ENCODE measurements at regions not wholly inside any gene's neighbourhood (a gene's known extent, or its start where the extent isn't known, plus 50 kb on each side); places are given as distances from the start of the nearest gene placed in this dataset.
"Not testable (repeated sequence)": the region's sequence is repeated elsewhere in the genome, so short reads cannot be mapped to it uniquely, and the experiment has no call there.

GRCh38 chr3:115409596-115409995 lies 213.7 kb upstream of the GAP43 start:
- Mint-ChIP-seq H3K27ac (no peak overlapping the region), H3K4me3 (no peak overlapping the region), H3K27me3 (no peaks in the 10 kb centered on the region), H3K9me3 (no peaks in the 10 kb centered on the region), H3K36me3 (ENCODE audit: low read depth) (no peaks in the 10 kb centered on the region), H3K4me1 (no peaks in the 10 kb centered on the region)
- ATAC-seq (replicated peaks) = no peak

- H3K36me3 Mint-ChIP-seq (ENCODE audit: low read depth); H3K27ac Mint-ChIP-seq; H3K9me3 Mint-ChIP-seq; ATAC-seq (replicated peaks); H3K4me3 Mint-ChIP-seq; H3K4me1 Mint-ChIP-seq; H3K27me3 Mint-ChIP-seq: not testable (repeated sequence)
These were observed 208.7 kb upstream of the GAP43 start for GRCh38 chr3:115414610-115415009.

GRCh38 chr3:115415246-115415996 lies 207.9 kb upstream of the GAP43 start:
- ATAC-seq (replicated peaks) = no peak
- Mint-ChIP-seq H3K4me3 (no peak overlapping the region), H3K4me1 (peaks cover 10% of the 10 kb centered on the region), H3K27me3 (no peaks in the 10 kb centered on the region), H3K9me3 (no peaks in the 10 kb centered on the region), H3K36me3 (ENCODE audit: low read depth) (no peaks in the 10 kb centered on the region), H3K27ac (no peak overlapping the region)

GRCh38 chr3:115418583-115418982 lies 204.7 kb upstream of the GAP43 start:
- H3K36me3 Mint-ChIP-seq (ENCODE audit: low read depth) = no peaks in the 10 kb centered on the region
- H3K27ac Mint-ChIP-seq = peak overlapping the region; percentile 16
- ATAC-seq (replicated peaks) = peak; percentile 23
- peaks cover 10% of the 10 kb centered on the region for H3K4me1 Mint-ChIP-seq
- no peaks in the 10 kb centered on the region for H3K9me3 Mint-ChIP-seq
- no peaks in the 10 kb centered on the region for H3K27me3 Mint-ChIP-seq
- no peak overlapping the region for H3K4me3 Mint-ChIP-seq

GRCh38 chr3:115420086-115420485 lies 203.2 kb upstream of the GAP43 start:
- peaks cover 10% of the 10 kb centered on the region for H3K4me1 Mint-ChIP-seq
- no peak overlapping the region for H3K4me3 Mint-ChIP-seq
- H3K27me3 Mint-ChIP-seq = no peaks in the 10 kb centered on the region
- H3K9me3 Mint-ChIP-seq = no peaks in the 10 kb centered on the region
- no peak overlapping the region for H3K27ac Mint-ChIP-seq
- ATAC-seq (replicated peaks) = no peak
- no peaks in the 10 kb centered on the region for H3K36me3 Mint-ChIP-seq (ENCODE audit: low read depth)

GRCh38 chr3:115423170-115423569 lies 200.1 kb upstream of the GAP43 start:
- H3K4me3 Mint-ChIP-seq = no peak overlapping the region
- no peaks in the 10 kb centered on the region for H3K27me3 Mint-ChIP-seq
- H3K4me1 Mint-ChIP-seq = peaks cover 10% of the 10 kb centered on the region
- peaks cover 3% of the 10 kb centered on the region for H3K9me3 Mint-ChIP-seq
- no peak overlapping the region for H3K27ac Mint-ChIP-seq
- ATAC-seq (replicated peaks) = no peak
- H3K36me3 Mint-ChIP-seq (ENCODE audit: low read depth) = no peaks in the 10 kb centered on the region

- Mint-ChIP-seq H3K36me3 (ENCODE audit: low read depth) (no peaks in the 10 kb centered on the region), H3K4me3 (no peak overlapping the region), H3K4me1 (no peaks in the 10 kb centered on the region), H3K9me3 (peaks cover 3% of the 10 kb centered on the region), H3K27me3 (no peaks in the 10 kb centered on the region), H3K27ac (no peak overlapping the region)
- ATAC-seq (replicated peaks) = no peak
These were observed 194.5 kb upstream of the GAP43 start for GRCh38 chr3:115428841-115429240.

- Mint-ChIP-seq H3K36me3 (ENCODE audit: low read depth) (no peaks in the 10 kb centered on the region), H3K9me3 (no peaks in the 10 kb centered on the region), H3K27ac (no peak overlapping the region), H3K4me1 (no peaks in the 10 kb centered on the region), H3K27me3 (no peaks in the 10 kb centered on the region), H3K4me3 (no peak overlapping the region)
- ATAC-seq (replicated peaks) = peak; percentile 34
These were observed 186.5 kb upstream of the GAP43 start for GRCh38 chr3:115436767-115437301.

- no peak for ATAC-seq (replicated peaks)
- H3K27ac Mint-ChIP-seq = no peak overlapping the region
- H3K4me3 Mint-ChIP-seq = no peak overlapping the region
- no peaks in the 10 kb centered on the region for H3K36me3 Mint-ChIP-seq (ENCODE audit: low read depth)
- no peaks in the 10 kb centered on the region for H3K4me1 Mint-ChIP-seq
- no peaks in the 10 kb centered on the region for H3K27me3 Mint-ChIP-seq
- no peaks in the 10 kb centered on the region for H3K9me3 Mint-ChIP-seq
These were observed 184.5 kb upstream of the GAP43 start for GRCh38 chr3:115438799-115439198.

GRCh38 chr3:115445559-115445958 lies 177.8 kb upstream of the GAP43 start:
- Mint-ChIP-seq H3K4me1 (no peaks in the 10 kb centered on the region), H3K27me3 (no peaks in the 10 kb centered on the region), H3K27ac (no peak overlapping the region), H3K4me3 (no peak overlapping the region), H3K9me3 (no peaks in the 10 kb centered on the region), H3K36me3 (ENCODE audit: low read depth) (no peaks in the 10 kb centered on the region)
- no peak for ATAC-seq (replicated peaks)

- Mint-ChIP-seq H3K27ac (no peak overlapping the region), H3K27me3 (no peaks in the 10 kb centered on the region), H3K9me3 (no peaks in the 10 kb centered on the region), H3K4me3 (no peak overlapping the region), H3K4me1 (no peaks in the 10 kb centered on the region), H3K36me3 (ENCODE audit: low read depth) (no peaks in the 10 kb centered on the region)
- ATAC-seq (replicated peaks) = no peak
These were observed 174.5 kb upstream of the GAP43 start for GRCh38 chr3:115448851-115449250.

GRCh38 chr3:115450036-115450435 lies 173.3 kb upstream of the GAP43 start:
- no peak for ATAC-seq (replicated peaks)
- no peak overlapping the region for H3K27ac Mint-ChIP-seq
- H3K4me3 Mint-ChIP-seq = no peak overlapping the region
- no peaks in the 10 kb centered on the region for H3K9me3 Mint-ChIP-seq
- H3K4me1 Mint-ChIP-seq = no peaks in the 10 kb centered on the region
- H3K27me3 Mint-ChIP-seq = no peaks in the 10 kb centered on the region
- no peaks in the 10 kb centered on the region for H3K36me3 Mint-ChIP-seq (ENCODE audit: low read depth)

GRCh38 chr3:115464036-115464435 lies 159.3 kb upstream of the GAP43 start:
- ATAC-seq (replicated peaks) = no peak
- H3K9me3 Mint-ChIP-seq = no peaks in the 10 kb centered on the region
- no peak overlapping the region for H3K27ac Mint-ChIP-seq
- H3K4me1 Mint-ChIP-seq = no peaks in the 10 kb centered on the region
- H3K36me3 Mint-ChIP-seq (ENCODE audit: low read depth) = no peaks in the 10 kb centered on the region
- no peak overlapping the region for H3K4me3 Mint-ChIP-seq
- peaks cover 9% of the 10 kb centered on the region for H3K27me3 Mint-ChIP-seq

- H3K27me3 Mint-ChIP-seq = peaks cover 6% of the 10 kb centered on the region
- H3K36me3 Mint-ChIP-seq (ENCODE audit: low read depth) = no peaks in the 10 kb centered on the region
- H3K4me3 Mint-ChIP-seq = no peak overlapping the region
- H3K9me3 Mint-ChIP-seq = no peaks in the 10 kb centered on the region
- peak; percentile 67 for ATAC-seq (replicated peaks)
- no peaks in the 10 kb centered on the region for H3K4me1 Mint-ChIP-seq
- H3K27ac Mint-ChIP-seq = no peak overlapping the region
These were observed 153.7 kb upstream of the GAP43 start for GRCh38 chr3:115469649-115470048.

- H3K27ac Mint-ChIP-seq = no peak overlapping the region
- no peak overlapping the region for H3K4me3 Mint-ChIP-seq
- no peaks in the 10 kb centered on the region for H3K36me3 Mint-ChIP-seq (ENCODE audit: low read depth)
- H3K27me3 Mint-ChIP-seq = peaks cover 10% of the 10 kb centered on the region
- ATAC-seq (replicated peaks) = no peak
- H3K9me3 Mint-ChIP-seq = no peaks in the 10 kb centered on the region
- no peaks in the 10 kb centered on the region for H3K4me1 Mint-ChIP-seq
These were observed 153.1 kb upstream of the GAP43 start for GRCh38 chr3:115470254-115470653.
